ENCODE measurements at regions not wholly inside any gene's neighbourhood (a gene's known extent, or its start where the extent isn't known, plus 50 kb on each side); places are given as distances from the start of the nearest gene placed in this dataset.

DNA sequence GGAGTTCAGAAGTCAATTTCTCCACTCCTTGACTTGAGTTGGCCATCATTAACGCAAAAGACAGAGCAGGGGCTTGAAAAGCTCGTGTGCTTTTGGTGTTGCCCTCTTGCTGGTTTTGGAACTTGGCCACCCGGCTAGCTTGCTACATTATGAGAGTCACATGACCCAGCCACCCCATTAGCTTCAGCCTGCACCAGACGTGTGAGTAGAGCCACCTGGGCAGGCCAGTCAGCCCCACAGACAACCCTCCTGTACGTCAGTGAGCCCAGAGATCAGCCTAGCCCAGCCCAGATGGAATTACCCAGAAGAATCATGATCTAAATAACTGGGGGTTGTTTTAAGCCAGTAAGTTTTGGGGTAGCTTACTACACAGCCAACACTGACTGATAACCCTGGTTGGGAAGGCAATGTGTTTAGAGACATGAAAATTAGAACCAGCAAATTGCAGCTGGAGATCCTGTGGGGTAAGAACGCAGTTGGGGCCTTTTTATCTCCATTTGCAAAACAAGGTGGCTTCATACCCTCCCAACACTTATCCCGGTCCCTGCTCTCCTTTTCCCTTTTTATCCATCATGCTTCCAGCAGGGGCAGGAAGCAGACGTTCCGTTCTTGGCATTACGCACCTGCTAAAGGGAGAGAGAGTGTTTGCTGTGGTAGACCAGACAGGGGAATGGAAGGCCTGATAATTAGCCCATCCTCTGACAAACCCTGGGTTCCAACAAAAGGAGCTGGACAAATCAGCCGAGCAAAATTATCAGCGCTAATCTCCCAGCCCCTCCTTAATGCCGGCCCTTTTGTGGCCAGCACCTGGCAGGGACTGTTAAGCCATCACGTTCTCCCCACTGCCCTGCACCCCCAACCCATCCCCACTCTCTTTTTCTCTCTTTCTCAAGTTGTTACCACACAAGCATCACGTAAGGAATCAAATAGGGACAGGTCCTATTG is 548.7 kb upstream of the CADM1 start:
- BruUV-seq (replicated peaks): no TSS peak
- H3K4me3 ChIP-seq (ENCODE audit: low read depth, low read length): no peak overlapping the region
- H3K27me3 Mint-ChIP-seq (ENCODE audit: insufficient read depth, unreplicated experiment): peaks cover 32% of the 10 kb centered on the region
- no peak overlapping the region for H3K27ac Mint-ChIP-seq (ENCODE audit: unreplicated experiment)
- TF ChIP-seq, protein P1, sequence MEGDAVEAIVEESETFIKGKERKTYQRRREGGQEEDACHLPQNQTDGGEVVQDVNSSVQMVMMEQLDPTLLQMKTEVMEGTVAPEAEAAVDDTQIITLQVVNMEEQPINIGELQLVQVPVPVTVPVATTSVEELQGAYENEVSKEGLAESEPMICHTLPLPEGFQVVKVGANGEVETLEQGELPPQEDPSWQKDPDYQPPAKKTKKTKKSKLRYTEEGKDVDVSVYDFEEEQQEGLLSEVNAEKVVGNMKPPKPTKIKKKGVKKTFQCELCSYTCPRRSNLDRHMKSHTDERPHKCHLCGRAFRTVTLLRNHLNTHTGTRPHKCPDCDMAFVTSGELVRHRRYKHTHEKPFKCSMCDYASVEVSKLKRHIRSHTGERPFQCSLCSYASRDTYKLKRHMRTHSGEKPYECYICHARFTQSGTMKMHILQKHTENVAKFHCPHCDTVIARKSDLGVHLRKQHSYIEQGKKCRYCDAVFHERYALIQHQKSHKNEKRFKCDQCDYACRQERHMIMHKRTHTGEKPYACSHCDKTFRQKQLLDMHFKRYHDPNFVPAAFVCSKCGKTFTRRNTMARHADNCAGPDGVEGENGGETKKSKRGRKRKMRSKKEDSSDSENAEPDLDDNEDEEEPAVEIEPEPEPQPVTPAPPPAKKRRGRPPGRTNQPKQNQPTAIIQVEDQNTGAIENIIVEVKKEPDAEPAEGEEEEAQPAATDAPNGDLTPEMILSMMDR (IDR thresholded peaks at IDR 0.05; ENCODE audit: insufficient read depth in 1 of 2, low read depth in 1 of 2, low read length in 1 of 2, severe bottlenecking in 1 of 2, unreplicated experiment in 1 of 2): no peak
- no peaks in the 10 kb centered on the region for H3K9me3 Mint-ChIP-seq (ENCODE audit: unreplicated experiment)
- intact Hi-C loops (cut with micrococcal nuclease; ENCODE audit: unreplicated experiment): loop anchor here (10.0 kb wide), 1 partner anchor 222 kb away; no protein-coding TSS in a partner anchor
- H3K36me3 Mint-ChIP-seq (ENCODE audit: insufficient read depth, unreplicated experiment): no peaks in the 10 kb centered on the region
- ChIA-PET CTCF (interaction anchor here (1.0 kb wide), 1 partner anchor 21 kb away, joined by 5 read pairs; no protein-coding TSS in a partner anchor), POLR2A (no interaction called here)
- H3K27me3 ChIP-seq (replicated peaks; ENCODE audit: control insufficient read depth, insufficient read depth, low read length): peaks cover 3% of the 10 kb centered on the region; the same call in 1 of the 2 replicates
- no peaks in the 10 kb centered on the region for H3K36me3 ChIP-seq (ENCODE audit: control insufficient read depth, insufficient read depth, low read length)
- DNase-seq: no peak
- no peak overlapping the region for H3K4me3 Mint-ChIP-seq (ENCODE audit: unreplicated experiment)
- no peaks in the 10 kb centered on the region for H3K4me1 Mint-ChIP-seq (ENCODE audit: low read depth, unreplicated experiment)
- H3K4me1 ChIP-seq: no peaks in the 10 kb centered on the region
- H3K9me3 ChIP-seq: no peaks in the 10 kb centered on the region

DNA sequence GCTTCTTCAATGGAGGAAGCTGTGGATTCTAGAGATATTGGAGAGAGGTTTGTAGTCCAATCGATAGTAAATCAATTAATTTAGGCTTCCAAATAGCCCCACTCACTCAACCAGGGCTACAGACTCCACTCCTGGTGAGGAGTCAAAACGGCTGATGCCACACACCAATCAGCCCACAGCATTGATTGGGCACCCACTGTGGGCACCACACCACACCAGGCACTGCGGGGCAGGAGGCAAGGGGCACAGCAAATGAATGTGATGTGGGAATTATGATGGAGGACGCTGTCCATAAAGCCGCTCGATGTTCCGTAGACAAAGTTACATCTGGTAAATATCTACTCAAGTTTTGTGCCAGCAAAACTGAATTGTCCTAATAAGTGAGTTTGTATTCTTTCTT is 547.3 kb upstream of the CADM1 start:
- no peaks in the 10 kb centered on the region for H3K4me1 Mint-ChIP-seq (ENCODE audit: low read depth, unreplicated experiment)
- no peak overlapping the region for H3K27ac Mint-ChIP-seq (ENCODE audit: unreplicated experiment)
- H3K27me3 Mint-ChIP-seq (ENCODE audit: insufficient read depth, unreplicated experiment): peaks cover 25% of the 10 kb centered on the region
- ChIA-PET POLR2A (no interaction called here), CTCF (no interaction called here)
- H3K9me3 ChIP-seq: no peaks in the 10 kb centered on the region
- intact Hi-C loops (cut with micrococcal nuclease; ENCODE audit: unreplicated experiment): loop anchor here (10.0 kb wide), 1 partner anchor 223 kb away; no protein-coding TSS in a partner anchor
- BruUV-seq (replicated peaks): no TSS peak
- H3K36me3 Mint-ChIP-seq (ENCODE audit: insufficient read depth, unreplicated experiment): no peaks in the 10 kb centered on the region
- H3K36me3 ChIP-seq (ENCODE audit: control insufficient read depth, insufficient read depth, low read length): no peaks in the 10 kb centered on the region
- no peaks in the 10 kb centered on the region for H3K9me3 Mint-ChIP-seq (ENCODE audit: unreplicated experiment)
- no peak overlapping the region for H3K4me3 ChIP-seq (ENCODE audit: low read depth, low read length)
- H3K27me3 ChIP-seq (replicated peaks; ENCODE audit: control insufficient read depth, insufficient read depth, low read length): peaks cover 1% of the 10 kb centered on the region
- no peak for DNase-seq
- TF ChIP-seq, protein P1 (IDR thresholded peaks at IDR 0.05; ENCODE audit: insufficient read depth in 1 of 2, low read depth in 1 of 2, low read length in 1 of 2, severe bottlenecking in 1 of 2, unreplicated experiment in 1 of 2): no peak
- H3K4me3 Mint-ChIP-seq (ENCODE audit: unreplicated experiment): no peak overlapping the region
- no peaks in the 10 kb centered on the region for H3K4me1 ChIP-seq

DNA sequence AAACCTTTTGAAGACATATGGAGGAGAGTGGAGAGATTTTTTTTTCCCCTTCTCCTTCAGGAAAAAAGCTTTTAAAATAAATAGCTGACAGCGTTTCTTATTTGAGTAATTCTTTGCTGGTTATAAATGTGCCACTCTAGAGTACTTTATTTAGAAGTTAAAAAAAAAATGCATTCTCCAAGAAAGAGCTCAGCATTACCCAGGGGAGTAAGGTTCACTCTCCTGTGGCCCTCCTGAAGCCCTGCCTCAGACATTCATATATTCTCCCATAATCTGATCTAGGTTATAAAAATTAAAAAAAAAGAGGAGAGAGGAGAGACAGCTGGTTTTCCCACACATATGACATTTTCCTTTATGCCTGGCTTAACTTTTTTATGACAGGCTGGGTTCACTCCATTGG is 545.2 kb upstream of the CADM1 start:
- Mint-ChIP-seq H3K27ac (ENCODE audit: unreplicated experiment) (no peak overlapping the region), H3K4me1 (ENCODE audit: low read depth, unreplicated experiment) (no peaks in the 10 kb centered on the region), H3K9me3 (ENCODE audit: unreplicated experiment) (no peaks in the 10 kb centered on the region), H3K4me3 (ENCODE audit: unreplicated experiment) (no peak overlapping the region), H3K36me3 (ENCODE audit: insufficient read depth, unreplicated experiment) (no peaks in the 10 kb centered on the region), H3K27me3 (ENCODE audit: insufficient read depth, unreplicated experiment) (peaks cover 21% of the 10 kb centered on the region)
- POLR2A ChIA-PET: no interaction called here
- Histone ChIP-seq H3K4me3 (ENCODE audit: low read depth, low read length) (no peak overlapping the region), H3K4me1 (no peaks in the 10 kb centered on the region), H3K9me3 (no peaks in the 10 kb centered on the region), H3K27me3 (replicated peaks; ENCODE audit: control insufficient read depth, insufficient read depth, low read length) (peaks cover 1% of the 10 kb centered on the region), H3K36me3 (ENCODE audit: control insufficient read depth, insufficient read depth, low read length) (no peaks in the 10 kb centered on the region)
- BruUV-seq (replicated peaks): no TSS peak
- DNase-seq: no peak
- CTCF ChIA-PET: no interaction called here
- intact Hi-C loops (cut with micrococcal nuclease; ENCODE audit: unreplicated experiment): no loop called here
- TF ChIP-seq, protein P1 (IDR thresholded peaks at IDR 0.05; ENCODE audit: insufficient read depth in 1 of 2, low read depth in 1 of 2, low read length in 1 of 2, severe bottlenecking in 1 of 2, unreplicated experiment in 1 of 2): no peak

Measured in Caco-2 (cell line).